ENCODE measurements at regions not wholly inside any gene's neighbourhood (a gene's known extent, or its start where the extent isn't known, plus 50 kb on each side); places are given as distances from the start of the nearest gene placed in this dataset.

- TF ChIP-seq CTCF (IDR thresholded peaks at IDR 0.05) (no peak), POLR2AphosphoS5 (IDR thresholded peaks at IDR 0.05) (no peak), POLR2A (IDR thresholded peaks at IDR 0.05) (no peak)
- WGBS, result 85% methylated on average over 5 of the region's 5 CpGs
These were observed 147.8 kb downstream of the KCNE4 start for GRCh38 chr2:223199531-223200515.

GRCh38 chr2:223203971-223204929 is 152.3 kb downstream of the KCNE4 start:
- no peaks in the 10 kb centered on the region for H3K27me3 ChIP-seq (replicated peaks; ENCODE audit: insufficient read depth)
- DNase-seq (ENCODE audit: low spot score), result no peak
- TF ChIP-seq POLR2AphosphoS5 (IDR thresholded peaks at IDR 0.05) (no peak), CTCF (IDR thresholded peaks at IDR 0.05) (no peak), POLR2A (IDR thresholded peaks at IDR 0.05) (no peak)
- intact Hi-C loops (cut with DNase I), result loop anchor here (10.0 kb wide), 1 partner anchor 209 kb away; no protein-coding TSS in a partner anchor
- no peak overlapping the region for H3K4me3 ChIP-seq
- H3K4me1 ChIP-seq (replicated peaks), result no peaks in the 10 kb centered on the region
- H3K36me3 ChIP-seq, result no peaks in the 10 kb centered on the region
- WGBS, result 63% methylated on average over 4 of the region's 4 CpGs
- no peaks in the 10 kb centered on the region for H3K9me3 ChIP-seq
- no peak overlapping the region for H3K27ac ChIP-seq

More at GRCh38 chr2:223199531-223200515, 147.8 kb downstream of the KCNE4 start:
- intact Hi-C loops (cut with DNase I), result loop anchor here (10.0 kb wide), 1 partner anchor 205 kb away; no protein-coding TSS in a partner anchor
- no peaks in the 10 kb centered on the region for H3K4me1 ChIP-seq (replicated peaks)
- no peaks in the 10 kb centered on the region for H3K27me3 ChIP-seq (replicated peaks; ENCODE audit: insufficient read depth)
- H3K27ac ChIP-seq, result no peak overlapping the region
- DNase-seq (ENCODE audit: low spot score), result no peak
- no peaks in the 10 kb centered on the region for H3K36me3 ChIP-seq
- H3K4me3 ChIP-seq, result no peak overlapping the region
- H3K9me3 ChIP-seq, result no peaks in the 10 kb centered on the region

GRCh38 chr2:223210489-223210888 is 158.5 kb downstream of the KCNE4 start:
- H3K9me3 ChIP-seq, result no peaks in the 10 kb centered on the region
- no peaks in the 10 kb centered on the region for H3K27me3 ChIP-seq (replicated peaks; ENCODE audit: insufficient read depth)
- intact Hi-C loops (cut with DNase I), result no loop called here
- WGBS, result 97% methylated on average over 2 of the region's 2 CpGs
- no peaks in the 10 kb centered on the region for H3K36me3 ChIP-seq
- H3K4me3 ChIP-seq, result no peak overlapping the region
- no peak for DNase-seq (ENCODE audit: low spot score)
- TF ChIP-seq POLR2A (IDR thresholded peaks at IDR 0.05) (no peak), CTCF (IDR thresholded peaks at IDR 0.05) (no peak), POLR2AphosphoS5 (IDR thresholded peaks at IDR 0.05) (no peak)
- H3K27ac ChIP-seq, result no peak overlapping the region
- no peaks in the 10 kb centered on the region for H3K4me1 ChIP-seq (replicated peaks)

- no peak overlapping the region for H3K27ac ChIP-seq
- no peak overlapping the region for H3K4me3 ChIP-seq
- no peaks in the 10 kb centered on the region for H3K4me1 ChIP-seq (replicated peaks)
- 40% methylated on average over 5 of the region's 5 CpGs for WGBS
- H3K27me3 ChIP-seq (replicated peaks; ENCODE audit: insufficient read depth), result no peaks in the 10 kb centered on the region
- no peaks in the 10 kb centered on the region for H3K9me3 ChIP-seq
- intact Hi-C loops (cut with DNase I), result no loop called here
- DNase-seq (ENCODE audit: low spot score), result no peak
- TF ChIP-seq CTCF (IDR thresholded peaks at IDR 0.05) (no peak), POLR2A (IDR thresholded peaks at IDR 0.05) (no peak), POLR2AphosphoS5 (IDR thresholded peaks at IDR 0.05) (no peak)
- H3K36me3 ChIP-seq, result no peaks in the 10 kb centered on the region
These were observed 162.6 kb downstream of the KCNE4 start for GRCh38 chr2:223214394-223215253.
